Fibroblast of the conjunctiva (primary cell): ENCODE measurements at regions not wholly inside any gene's neighbourhood (a gene's known extent, or its start where the extent isn't known, plus 50 kb on each side); places are given as distances from the start of the nearest gene placed in this dataset.

Experiments
- DNase-seq: peaks from one replicate; pipeline ENCODE4 v3.0.0-alpha.2; 2010; ENCODE audit warnings: low read depth

GRCh38 chr6:104064876-104065275, 794.8 kb downstream of the HACE1 start:
- no peak for DNase-seq

DNA sequence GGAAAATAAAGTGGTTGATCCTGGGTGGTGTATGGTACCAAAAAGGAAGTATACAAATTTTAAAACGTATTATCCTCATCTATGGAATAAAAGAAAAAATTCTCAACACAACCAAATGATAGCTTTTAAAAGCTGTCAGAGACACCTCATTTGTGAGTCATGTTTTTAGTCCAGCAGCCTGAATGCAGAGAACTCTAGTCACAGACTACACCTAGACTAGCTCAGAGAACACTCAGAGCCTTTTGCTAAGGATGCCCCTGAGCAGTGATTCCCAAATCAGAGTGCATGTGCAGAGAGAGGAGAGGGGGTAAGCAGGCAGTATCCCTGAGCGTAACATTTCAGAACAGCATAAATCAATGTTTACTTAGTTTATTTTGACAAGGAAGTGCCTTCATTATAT, 809.3 kb downstream of the HACE1 start:
- DNase-seq = no peak

- peak; percentile 0 for DNase-seq
These were observed 813.3 kb downstream of the HACE1 start for GRCh38 chr6:104046426-104046825.

GRCh38 chr6:104031346-104031745, 828.4 kb downstream of the HACE1 start:
- no peak for DNase-seq

GRCh38 chr6:104022126-104022525, 837.6 kb downstream of the HACE1 start:
- no peak for DNase-seq

DNA sequence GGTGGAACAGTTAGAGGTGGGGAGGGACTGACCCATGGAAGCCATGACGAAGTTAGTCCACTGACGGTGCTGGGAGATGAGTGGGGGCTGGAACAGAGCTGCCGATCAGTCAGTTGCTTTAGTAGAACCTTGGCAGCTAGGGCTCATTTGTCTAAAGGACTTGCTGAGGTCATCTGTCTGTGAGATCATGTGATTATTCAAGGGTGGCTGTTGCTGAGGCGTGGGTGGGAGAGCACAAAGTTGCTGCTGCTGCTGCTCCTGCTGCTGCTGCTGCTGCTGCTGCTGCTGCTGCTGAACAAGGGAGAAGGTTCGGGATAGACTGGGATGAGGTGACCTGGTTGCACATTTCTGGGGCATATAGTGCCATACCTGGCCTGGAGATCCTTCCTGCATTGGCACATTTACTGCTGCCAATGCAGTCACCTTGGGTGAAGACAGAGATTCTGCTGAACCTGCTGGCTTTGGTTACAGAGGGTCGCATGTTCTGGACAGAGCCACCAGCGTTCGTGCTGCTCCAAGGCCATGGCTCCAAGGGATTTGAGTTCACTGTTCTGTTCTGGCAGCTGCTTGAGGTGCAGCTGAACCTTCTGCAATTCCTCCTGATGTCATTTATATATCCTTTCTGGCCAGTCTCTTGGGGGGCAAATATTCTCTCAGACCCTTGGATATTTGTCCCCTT, 840.5 kb downstream of the HACE1 start:
- DNase-seq = no peak

DNA sequence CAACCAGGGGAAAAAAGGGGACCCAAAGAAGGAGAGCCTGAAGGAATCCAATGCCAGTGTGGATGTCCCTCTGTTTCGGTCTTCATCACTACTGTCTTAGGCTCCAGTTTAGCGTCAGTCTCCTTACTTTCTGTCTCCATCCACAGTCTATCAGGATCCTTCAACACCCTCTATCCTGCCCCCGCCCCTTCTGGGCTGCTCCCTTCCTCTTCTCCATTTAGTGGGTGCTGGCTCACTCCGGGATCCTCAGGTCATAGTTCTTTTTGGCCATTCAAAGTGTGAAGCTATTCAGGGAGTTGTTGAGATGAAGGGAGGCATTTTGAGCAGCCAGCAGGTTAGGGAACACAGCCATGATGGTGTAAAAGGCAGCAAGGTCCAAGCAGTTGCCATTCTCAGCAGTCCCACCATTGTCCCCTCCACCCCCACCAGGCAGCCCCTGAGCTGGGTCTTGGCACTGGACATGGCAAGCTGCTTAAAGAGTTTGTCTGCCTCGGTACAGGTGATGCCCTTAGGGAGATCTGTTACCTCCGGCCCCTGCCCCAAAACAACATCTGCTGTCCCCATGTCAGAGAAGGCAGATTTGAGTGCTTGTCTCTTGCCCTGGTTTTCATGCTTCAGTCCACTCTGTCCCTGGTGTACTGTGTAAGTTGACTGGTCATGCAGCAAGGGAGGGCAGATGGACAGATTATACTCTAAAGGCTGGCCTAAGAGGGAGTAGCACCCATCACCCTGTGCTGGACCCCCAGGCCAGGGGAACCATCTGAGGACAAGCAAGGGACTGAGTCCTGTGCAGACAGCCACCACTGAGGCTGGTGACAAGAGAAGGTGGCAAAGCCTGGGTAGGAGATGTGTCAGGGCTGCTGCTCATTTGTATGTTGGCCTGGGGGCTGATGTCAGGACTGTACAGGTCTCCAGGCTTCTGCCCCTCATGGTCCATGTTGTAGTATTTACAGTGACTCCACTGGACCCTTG, 842.0 kb downstream of the HACE1 start:
- DNase-seq = no peak

DNA sequence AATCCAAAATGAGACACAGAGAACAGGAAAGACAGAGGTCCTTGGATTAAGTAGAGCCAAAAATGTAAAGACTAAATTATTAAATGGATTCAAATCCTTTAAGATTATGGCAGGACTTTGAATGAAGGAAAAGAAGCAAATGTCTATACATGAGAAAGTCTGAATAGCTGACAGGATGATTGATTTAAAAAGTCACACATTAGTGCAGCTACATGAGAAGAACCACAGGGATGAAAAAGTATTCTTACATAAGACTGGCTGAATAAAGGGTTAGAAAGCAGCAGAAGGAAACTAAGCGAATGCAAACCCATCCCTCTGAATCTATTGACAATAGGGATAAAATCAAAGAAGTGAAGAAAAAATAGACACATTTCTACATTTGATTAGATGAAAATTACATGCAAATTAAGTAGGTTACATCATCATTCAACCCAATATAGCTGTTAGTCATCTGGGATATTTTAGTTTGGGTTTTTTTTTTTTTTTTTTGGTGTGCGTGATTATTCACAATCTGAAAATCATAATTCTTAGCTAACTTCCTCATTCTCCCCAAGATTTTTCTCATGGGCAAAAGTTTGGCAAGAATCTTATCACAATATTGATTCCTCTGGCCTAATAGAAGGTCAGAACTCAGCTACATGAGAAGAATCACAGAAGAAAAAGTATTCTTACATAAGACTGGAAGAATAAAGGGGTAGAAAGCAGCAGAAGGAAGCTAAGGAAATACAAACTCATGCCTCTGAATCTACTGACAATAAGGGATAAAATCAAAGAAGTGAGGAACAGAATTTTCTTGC, 845.4 kb downstream of the HACE1 start:
- no peak for DNase-seq

DNA sequence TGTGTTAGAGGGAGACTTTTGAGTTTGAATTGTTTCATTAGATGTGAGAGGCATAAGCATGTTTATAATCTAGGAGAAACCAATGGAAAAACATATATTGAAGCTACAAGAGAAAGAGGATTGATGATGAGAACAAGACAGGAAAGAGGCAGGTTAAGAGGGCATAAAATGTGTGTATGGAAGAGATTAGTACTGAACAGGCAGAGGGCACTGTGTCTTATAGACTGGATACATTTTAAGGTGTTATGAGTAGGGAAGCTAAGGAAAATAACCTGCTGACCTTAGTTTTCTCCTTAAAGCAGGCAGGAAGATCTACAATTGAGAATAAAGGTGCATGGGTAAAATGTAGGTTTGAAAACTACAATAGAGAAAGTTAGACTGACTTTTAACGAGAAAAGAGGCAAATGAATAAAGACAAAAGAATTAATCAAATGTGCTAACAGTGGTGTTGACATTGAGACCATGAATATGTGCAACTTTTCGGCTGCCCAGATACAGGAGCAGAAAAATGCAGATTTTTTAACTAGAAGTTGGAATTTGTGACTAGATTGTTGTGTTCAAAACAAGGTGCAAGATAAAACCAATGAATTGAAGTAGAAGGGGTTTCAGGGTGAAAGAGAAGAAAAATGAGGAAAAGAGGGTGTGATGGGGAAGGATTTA, 846.3 kb downstream of the HACE1 start:
- DNase-seq = no peak

GRCh38 chr6:104010897-104011296, 848.8 kb downstream of the HACE1 start:
- DNase-seq = no peak

DNA sequence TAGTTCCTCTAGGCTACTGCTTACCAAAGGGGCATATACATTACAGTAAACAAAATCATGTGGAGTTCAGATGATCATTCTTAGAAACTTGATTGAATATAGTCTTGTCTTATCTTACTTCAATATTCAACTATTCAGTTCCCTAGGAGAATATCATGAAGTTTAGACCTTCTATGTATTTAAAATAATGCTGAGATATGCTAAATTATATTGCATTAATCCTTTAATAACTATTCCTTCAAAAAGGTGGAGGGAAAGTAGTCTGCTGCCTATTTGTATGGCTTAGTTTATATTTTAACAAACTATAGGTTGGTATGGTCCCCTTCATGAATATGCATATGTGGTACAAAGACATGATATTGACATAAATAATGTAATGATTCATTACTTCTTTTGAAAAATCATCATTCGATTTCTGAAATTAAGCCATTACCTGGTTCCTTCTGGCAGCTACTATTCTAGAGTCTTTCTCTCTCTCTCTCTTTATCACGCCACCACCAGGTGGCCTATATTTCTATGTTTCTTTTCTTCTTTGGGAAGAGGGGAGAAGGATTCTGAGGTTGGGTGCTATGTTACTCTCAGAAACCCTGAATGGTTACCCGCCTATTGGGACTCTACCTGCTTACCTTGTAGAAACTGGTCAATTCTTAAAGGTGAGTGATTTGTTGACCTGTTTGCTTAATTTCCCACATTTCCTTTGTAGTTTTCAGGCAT, 855.8 kb downstream of the HACE1 start:
- DNase-seq = no peak

DNA sequence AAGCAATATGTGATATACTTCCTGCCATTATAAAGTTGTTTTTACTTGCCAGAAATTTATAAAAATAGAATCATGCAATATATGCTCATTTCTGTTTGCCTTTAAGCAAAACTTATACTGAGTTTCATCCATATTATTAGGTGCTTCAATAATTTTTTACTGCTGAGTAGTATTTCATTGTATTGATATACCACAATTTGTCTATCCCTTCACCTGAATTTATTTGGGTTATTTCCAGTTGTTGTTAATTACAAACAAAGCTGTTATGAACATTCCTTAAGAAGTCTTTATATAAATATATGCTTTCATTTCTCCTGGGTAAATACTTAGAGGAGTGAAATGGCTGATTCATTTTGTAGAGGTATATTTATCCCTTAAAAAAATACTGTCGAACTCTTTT, 864.1 kb downstream of the HACE1 start:
- DNase-seq = no peak

GRCh38 chr6:103983860-103984259, 875.9 kb downstream of the HACE1 start:
- DNase-seq = no peak

GRCh38 chr6:103983011-103983410, 876.7 kb downstream of the HACE1 start:
- no peak for DNase-seq

DNA sequence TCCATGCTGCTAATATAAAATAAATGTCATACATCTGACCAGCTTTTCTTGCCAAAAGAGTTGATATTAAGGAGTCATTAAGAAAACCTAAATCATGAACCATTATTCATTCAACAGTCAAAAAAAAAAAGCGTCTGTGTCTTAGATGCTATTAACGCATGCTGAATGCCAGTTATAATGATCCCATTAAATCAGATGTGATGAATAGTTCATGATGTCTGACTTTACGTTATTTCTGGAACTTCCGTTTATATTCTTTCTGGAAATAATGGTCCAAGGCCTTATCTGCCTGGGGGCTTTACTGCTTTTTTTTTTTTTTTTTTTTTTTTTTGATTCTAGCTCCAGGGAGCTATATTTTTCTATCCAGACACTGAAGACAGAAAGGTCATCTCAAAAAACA, 877.1 kb downstream of the HACE1 start:
- no peak for DNase-seq

GRCh38 chr6:103979308-103979707, 880.4 kb downstream of the HACE1 start:
- DNase-seq = no peak

DNA sequence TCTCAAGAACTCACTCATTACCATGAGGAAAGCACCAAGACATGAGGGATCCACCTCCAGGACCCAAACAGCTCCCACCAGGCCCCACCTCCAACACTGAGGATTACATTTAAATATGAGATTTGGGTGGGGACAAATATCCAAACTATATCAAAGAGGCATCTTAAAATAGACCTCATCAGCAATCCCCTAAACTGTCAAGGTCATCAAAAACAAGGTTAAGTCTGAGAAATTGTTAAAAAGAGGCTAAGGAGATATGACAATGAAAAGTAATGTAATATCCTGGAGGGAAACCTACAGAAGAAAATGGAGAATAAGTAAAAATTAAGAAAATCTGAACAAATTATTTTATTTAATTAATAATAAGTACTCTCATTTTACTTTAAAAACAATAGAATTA, 922.3 kb downstream of the HACE1 start:
- DNase-seq = no peak

- no peak for DNase-seq
These were observed 934.4 kb downstream of the HACE1 start for GRCh38 chr6:103925317-103925716.

DNA sequence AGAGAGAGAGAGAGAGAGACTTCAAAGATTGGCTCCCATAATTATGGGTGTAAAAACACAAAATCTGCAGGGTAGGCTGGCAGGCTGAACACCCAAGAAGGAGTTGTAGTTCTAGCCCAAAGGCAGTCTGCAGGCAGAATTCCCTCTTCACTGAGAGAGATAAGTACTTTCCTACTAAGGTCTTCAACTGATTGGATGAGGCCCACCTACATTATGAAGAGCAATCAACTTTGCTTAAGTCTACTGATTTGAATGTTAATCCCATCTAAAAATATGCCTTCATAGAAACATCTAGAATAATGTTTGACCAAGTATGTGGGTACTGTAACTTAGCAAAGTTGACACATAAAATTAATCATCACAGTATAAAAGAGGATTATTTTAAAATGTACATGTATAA, 949.7 kb downstream of the HACE1 start:
- DNase-seq = no peak

DNA sequence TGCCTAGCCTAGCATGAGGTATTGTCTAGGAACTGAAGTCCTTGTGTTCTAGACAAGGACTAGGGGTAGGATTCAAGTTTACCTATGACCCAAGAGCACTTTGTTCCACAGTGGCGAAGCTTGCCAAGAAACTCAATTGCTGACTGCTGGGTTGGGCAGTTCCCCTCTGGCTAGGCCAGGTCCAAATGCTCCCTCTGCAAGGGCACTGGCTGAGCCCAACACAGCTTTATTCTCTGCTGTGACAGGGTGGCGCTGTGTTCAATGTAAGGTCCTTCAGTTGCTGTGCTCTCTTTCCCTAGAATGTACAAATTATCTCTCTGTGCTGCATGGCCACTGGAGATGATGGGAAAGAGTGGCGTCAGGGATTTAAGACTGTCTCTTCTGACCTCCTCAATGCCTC, 950.8 kb downstream of the HACE1 start:
- no peak for DNase-seq

DNA sequence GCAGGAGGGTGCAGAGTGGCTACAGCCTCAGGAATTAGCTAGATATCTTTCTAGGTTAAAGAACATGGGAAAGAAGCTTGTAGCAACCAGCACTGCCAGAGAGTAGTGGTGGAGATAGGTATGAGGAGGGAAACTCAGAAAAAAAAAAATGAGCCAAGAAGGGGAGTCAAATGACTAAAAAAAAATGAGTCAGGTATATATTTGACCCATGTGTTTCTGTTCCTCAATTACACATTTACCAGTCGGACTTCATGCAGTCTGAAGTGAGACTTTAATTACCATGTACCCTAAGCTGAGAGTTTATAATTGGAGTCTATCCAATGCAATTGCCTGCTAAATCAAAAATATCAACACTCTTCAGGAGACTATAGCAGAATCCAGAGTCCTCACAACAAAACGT, 964.6 kb downstream of the HACE1 start:
- DNase-seq = no peak
